Smooth muscle cell (in vitro differentiated cells): ENCODE measurements at regions not wholly inside any gene's neighbourhood (a gene's known extent, or its start where the extent isn't known, plus 50 kb on each side); places are given as distances from the start of the nearest gene placed in this dataset.

Experiments
- DNase-seq: peaks from one replicate; lab custom pipeline; 2025; ENCODE audit not compliant: unreplicated experiment; lab: John Stamatoyannopoulos, UW
- H2AFZ ChIP-seq: fragments of 200-600 bp; sonication (generic); 2 replicates; pipeline ENCODE4 v1.6.0; 2016; ENCODE audit warnings: antibody characterized with exemption, low read depth, mild to moderate bottlenecking
- H3F3A ChIP-seq: fragments of 200-600 bp; sonication (generic); 2 replicates; pipeline ENCODE4 v1.6.0; 2017; ENCODE audit warnings: antibody characterized with exemption, low read depth
- H3K27ac ChIP-seq: fragments of 200-600 bp; sonication (generic); 2 replicates; pipeline ENCODE4 v1.5.1; 2016; ENCODE audit warnings: low read depth, mild to moderate bottlenecking
- H3K27me3 ChIP-seq: fragments of 200-600 bp; sonication (generic); 2 replicates; pipeline ENCODE4 v1.6.1; 2016; ENCODE audit warnings: low read depth, mild to moderate bottlenecking
- H3K36me3 ChIP-seq: fragments of 200-600 bp; sonication (generic); 2 replicates; pipeline ENCODE4 v1.5.1; 2016; ENCODE audit warnings: low read depth
- H3K4me1 ChIP-seq: fragments of 200-600 bp; sonication (generic); 2 replicates; pipeline ENCODE4 v1.5.1; 2016; ENCODE audit warnings: low read depth
- H3K4me2 ChIP-seq: fragments of 200-600 bp; sonication (generic); 2 replicates; pipeline ENCODE4 v1.6.0; 2016; ENCODE audit warnings: mild to moderate bottlenecking
- H3K4me3 ChIP-seq: fragments of 200-600 bp; sonication (generic); 2 replicates; pipeline ENCODE4 v1.5.1; 2016; ENCODE audit warnings: mild to moderate bottlenecking
- H3K79me2 ChIP-seq: fragments of 200-600 bp; sonication (generic); 2 replicates; pipeline ENCODE4 v1.6.0; 2016; ENCODE audit warnings: low read depth, mild to moderate bottlenecking
- H3K9ac ChIP-seq: fragments of 200-600 bp; sonication (generic); 2 replicates; pipeline ENCODE4 v1.6.0; 2016; ENCODE audit warnings: low read depth
- H3K9me3 ChIP-seq: fragments of 200-600 bp; sonication (generic); replicated peaks from 2 replicates; pipeline ENCODE4 v1.5.1; 2016; ENCODE audit warnings: low read depth
- H4K20me1 ChIP-seq: fragments of 200-600 bp; sonication (generic); 2 replicates; pipeline ENCODE4 v1.6.0; 2016; ENCODE audit warnings: low read depth
- CTCF ChIP-seq: fragments of 200-600 bp; sonication (generic); IDR thresholded peaks from 2 replicates; pipeline ENCODE4 v1.5.1; 2017; ENCODE audit warnings: borderline replicate concordance, mild to moderate bottlenecking, antibody characterized with exemption; ENCODE audit not compliant: insufficient read depth, poor library complexity, severe bottlenecking
- WGBS: methylation state at CpG from one replicate; pipeline ENCODE4 v1.1.7; 2016; ENCODE audit warnings: low lambda C conversion rate; 5-methylcytosine and 5-hydroxymethylcytosine counted together

- Histone ChIP-seq H4K20me1 (no peaks in the 10 kb centered on the region), H3K4me1 (peaks cover 7% of the 10 kb centered on the region), H3F3A (no peaks in the 10 kb centered on the region), H3K79me2 (no peaks in the 10 kb centered on the region), H3K9me3 (no peaks in the 10 kb centered on the region), H2AFZ (no peak overlapping the region), H3K4me2 (no peak overlapping the region), H3K36me3 (no peaks in the 10 kb centered on the region), H3K9ac (no peak overlapping the region), H3K27me3 (peaks cover 13% of the 10 kb centered on the region), H3K27ac (no peak overlapping the region), H3K4me3 (no peak overlapping the region)
- WGBS: 80% methylated on average over 3 of the region's 3 CpGs
- no peak for TF ChIP-seq CTCF
- no peak for DNase-seq
These were observed 339.0 kb upstream of the KCNH7 start for GRCh38 chr2:163177592-163177991.

GRCh38 chr2:163175294-163175693 is 336.7 kb upstream of the KCNH7 start:
- no peak overlapping the region for H3K27ac ChIP-seq
- H3K4me3 ChIP-seq: no peak overlapping the region
- H3K27me3 ChIP-seq: no peaks in the 10 kb centered on the region
- no peak for DNase-seq
- H3K36me3 ChIP-seq: no peaks in the 10 kb centered on the region
- H3K79me2 ChIP-seq: no peaks in the 10 kb centered on the region
- H3K4me2 ChIP-seq: no peak overlapping the region
- no peak overlapping the region for H3K9ac ChIP-seq
- no peak for TF ChIP-seq CTCF
- H3K9me3 ChIP-seq: no peaks in the 10 kb centered on the region
- no peaks in the 10 kb centered on the region for H4K20me1 ChIP-seq
- no peaks in the 10 kb centered on the region for H3F3A ChIP-seq
- WGBS: 89% methylated on average over 2 of the region's 2 CpGs
- no peak overlapping the region for H2AFZ ChIP-seq
- H3K4me1 ChIP-seq: peaks cover 19% of the 10 kb centered on the region

GRCh38 chr2:163173591-163173990 is 335.0 kb upstream of the KCNH7 start:
- DNase-seq: no peak
- peaks cover 19% of the 10 kb centered on the region for H3K4me1 ChIP-seq
- H3K27me3 ChIP-seq: no peaks in the 10 kb centered on the region
- H3K79me2 ChIP-seq: no peaks in the 10 kb centered on the region
- no peak overlapping the region for H3K9ac ChIP-seq
- H2AFZ ChIP-seq: no peak overlapping the region
- H4K20me1 ChIP-seq: no peaks in the 10 kb centered on the region
- no peak overlapping the region for H3K4me3 ChIP-seq
- no peak for TF ChIP-seq CTCF
- no peaks in the 10 kb centered on the region for H3K36me3 ChIP-seq
- no peak overlapping the region for H3K27ac ChIP-seq
- no peaks in the 10 kb centered on the region for H3K9me3 ChIP-seq
- no peaks in the 10 kb centered on the region for H3F3A ChIP-seq
- H3K4me2 ChIP-seq: no peak overlapping the region
- 13% methylated on average over 1 of the region's 1 CpG for whole genome bisulfite sequencing

GRCh38 chr2:163171786-163172530 is 333.4 kb upstream of the KCNH7 start:
- Histone ChIP-seq H3K9me3 (no peaks in the 10 kb centered on the region), H3K27ac (no peak overlapping the region), H3K4me3 (no peak overlapping the region), H3K79me2 (no peaks in the 10 kb centered on the region), H4K20me1 (no peaks in the 10 kb centered on the region), H3K9ac (no peak overlapping the region), H2AFZ (no peak overlapping the region), H3F3A (no peaks in the 10 kb centered on the region), H3K36me3 (no peaks in the 10 kb centered on the region), H3K4me2 (no peak overlapping the region), H3K27me3 (no peaks in the 10 kb centered on the region), H3K4me1 (peaks cover 12% of the 10 kb centered on the region)
- no peak for TF ChIP-seq CTCF
- no peak for DNase-seq
- 42% methylated on average over 2 of the region's 2 CpGs for WGBS
